GM13976 (cell line): ENCODE measurements at regions not wholly inside any gene's neighbourhood (a gene's known extent, or its start where the extent isn't known, plus 50 kb on each side); places are given as distances from the start of the nearest gene placed in this dataset.
"Not testable (repeated sequence)": the region's sequence is repeated elsewhere in the genome, so short reads cannot be mapped to it uniquely, and the experiment has no call there.

ENCODE experiments used
- DNase-seq: peaks from one replicate; pipeline ENCODE4 v3.0.0; 2012; ENCODE audit warnings: low spot score
- CTCF ChIP-seq: IDR thresholded peaks from 2 replicates; pipeline ENCODE4 v1.5.1; 2012; ENCODE audit warnings: borderline replicate concordance, mild to moderate bottlenecking; ENCODE audit not compliant: insufficient read depth; ENCODE audit errors: extremely low read depth, missing control alignments, control extremely low read depth
- in situ Hi-C: fragments of 300-500 bp; cut with MboI; formaldehyde crosslinking; loops from one replicate; pipeline ENCODE4 v1.12.0; 2022; ENCODE audit warnings: low sequenced_read_pairs, mixed read lengths, inconsistent platforms; ENCODE audit not compliant: unreplicated experiment

DNA sequence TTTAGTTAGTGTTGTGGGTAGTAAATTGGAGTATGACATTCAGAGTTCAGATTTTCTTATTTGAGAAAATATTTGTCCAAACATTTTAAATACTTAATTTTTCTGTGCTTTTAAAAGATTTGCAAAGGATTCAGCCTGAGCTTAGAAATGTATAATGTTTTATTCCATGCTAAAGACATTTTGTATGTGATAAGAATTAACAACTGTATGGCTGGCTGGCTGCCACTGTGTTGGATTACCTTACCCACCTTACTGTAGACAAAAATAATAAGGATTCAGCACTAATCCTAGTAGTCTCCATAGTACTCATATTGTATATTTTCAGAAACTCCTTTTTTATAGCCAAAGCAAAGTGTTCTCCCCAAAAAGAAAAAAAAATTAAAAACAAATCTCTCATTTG, 74.8 kb downstream of the TANC2 start:
- in situ Hi-C loops: loop anchor here (25.0 kb wide), 1 partner anchor 96 kb away; no protein-coding TSS in a partner anchor
- TF ChIP-seq CTCF: no peak
- no peak for DNase-seq

- no peak for DNase-seq
- in situ Hi-C loops: loop anchor here (25.0 kb wide), 1 partner anchor 96 kb away; no protein-coding TSS in a partner anchor
- no peak for TF ChIP-seq CTCF
Measured at GRCh38 chr17:63041251-63041650, 75.2 kb downstream of the TANC2 start.

DNA sequence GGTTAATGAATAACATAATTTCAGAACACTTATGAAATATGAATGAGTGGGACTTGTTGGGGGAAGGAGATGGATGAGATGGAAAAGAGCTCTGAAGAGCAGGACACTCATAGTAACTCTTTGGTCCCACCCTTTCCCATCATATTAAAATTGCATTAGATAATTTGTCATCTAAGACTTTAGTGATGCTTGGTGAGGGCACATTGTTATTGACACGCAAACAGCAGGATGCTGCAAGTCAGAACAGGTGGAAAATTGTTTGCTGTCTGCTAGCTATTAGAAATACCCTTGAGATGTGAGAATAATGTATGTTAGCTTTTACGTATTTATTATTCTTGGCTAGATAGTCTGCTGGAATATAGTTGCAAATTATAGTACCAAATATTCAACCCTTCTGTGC, 75.7 kb downstream of the TANC2 start:
- in situ Hi-C loops: loop anchor here (25.0 kb wide), 1 partner anchor 96 kb away; no protein-coding TSS in a partner anchor

GRCh38 chr17:63042256-63042812, 76.3 kb downstream of the TANC2 start:
- DNase-seq: no peak
- in situ Hi-C loops: loop anchor here (25.0 kb wide), 1 partner anchor 95 kb away; no protein-coding TSS in a partner anchor
- TF ChIP-seq CTCF: no peak

More for the DNA sequence above, 75.7 kb downstream of the TANC2 start:
- TF ChIP-seq CTCF: no peak
- DNase-seq: no peak

DNA sequence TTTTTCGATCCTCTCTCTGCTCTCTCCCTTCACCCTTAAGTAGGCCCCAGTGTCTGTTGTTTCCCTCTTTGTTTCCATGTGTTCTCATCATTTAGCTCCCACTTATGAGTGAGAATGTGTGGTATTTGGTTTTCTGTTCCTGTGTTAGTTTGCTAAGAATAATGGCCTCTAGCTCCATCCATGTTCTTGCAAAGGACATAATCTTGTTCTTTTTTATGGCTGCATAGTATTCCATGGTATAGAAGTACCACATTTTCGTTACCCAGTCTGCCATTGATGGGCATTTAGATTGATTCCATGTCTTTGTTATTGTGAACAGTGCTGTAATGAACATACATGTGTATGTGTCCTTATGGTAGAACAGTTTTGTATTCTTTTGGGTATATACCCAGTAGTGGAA, 91.5 kb downstream of the TANC2 start:
- in situ Hi-C loops, DNase-seq: not testable (repeated sequence)

- no peak for TF ChIP-seq CTCF
- DNase-seq: no peak
- in situ Hi-C loops: no loop called here
Measured at GRCh38 chr17:63066158-63066813, 100.3 kb downstream of the TANC2 start.

DNA sequence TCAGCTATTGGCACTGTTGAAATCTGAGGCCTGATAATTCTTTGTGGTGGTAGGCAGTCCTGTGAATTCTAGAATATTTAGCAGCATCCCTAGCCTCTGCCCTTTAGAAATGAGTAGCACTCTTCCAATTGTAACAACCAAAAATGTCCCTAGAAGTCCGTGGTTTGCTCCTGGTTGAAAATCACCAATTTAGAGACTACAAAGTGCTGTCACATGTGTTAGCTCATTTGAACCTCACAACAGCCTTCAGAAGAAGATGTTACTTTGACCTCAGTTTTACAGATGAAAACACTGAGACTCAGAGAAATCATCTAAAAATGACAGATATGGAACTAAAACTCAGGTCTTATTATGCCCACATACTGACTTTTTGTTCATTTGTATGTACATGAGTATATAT, 103.2 kb downstream of the TANC2 start:
- no peak for TF ChIP-seq CTCF
- no peak for DNase-seq
- in situ Hi-C loops: no loop called here
